MM.1S (cell line): ENCODE measurements at regions not wholly inside any gene's neighbourhood (a gene's known extent, or its start where the extent isn't known, plus 50 kb on each side); places are given as distances from the start of the nearest gene placed in this dataset.

Experiments used
- DNase-seq: peaks from one replicate; pipeline ENCODE4 v3.0.0-alpha.2; 2015
- H2AFZ ChIP-seq: fragments of 300-600 bp; sonication (generic); 2 replicates; pipeline ENCODE4 v1.6.0; 2016; ENCODE audit warnings: antibody characterized with exemption, low read length
- H3F3A ChIP-seq: fragments of 300-600 bp; sonication (generic); 2 replicates; pipeline ENCODE4 v1.6.1; 2016; ENCODE audit warnings: mild to moderate bottlenecking, antibody characterized with exemption, low read length, moderate library complexity, mixed read lengths; ENCODE audit not compliant: insufficient read depth
- H3K27ac ChIP-seq: fragments of 300-600 bp; sonication (generic); 2 replicates; pipeline ENCODE4 v1.5.1; 2016; ENCODE audit warnings: mild to moderate bottlenecking, low read length
- H3K27me3 ChIP-seq: fragments of 300-600 bp; sonication (generic); replicated peaks from 2 replicates; pipeline ENCODE4 v1.6.0; 2016; ENCODE audit warnings: low read length; ENCODE audit not compliant: insufficient read depth
- H3K36me3 ChIP-seq: fragments of 300-600 bp; sonication (generic); replicated peaks from 2 replicates; pipeline ENCODE4 v1.6.1; 2016; ENCODE audit warnings: mild to moderate bottlenecking, low read length, mixed read lengths; ENCODE audit not compliant: insufficient read depth
- H3K4me1 ChIP-seq: fragments of 300-600 bp; sonication (generic); 2 replicates; pipeline ENCODE4 v1.6.1; 2016; ENCODE audit warnings: low read length, mixed read lengths
- H3K4me2 ChIP-seq: fragments of 300-600 bp; sonication (generic); 2 replicates; pipeline ENCODE4 v1.6.0; 2016; ENCODE audit warnings: low read depth, low read length
- H3K4me3 ChIP-seq: fragments of 300-600 bp; sonication (generic); 2 replicates; pipeline ENCODE4 v1.5.1; 2016; ENCODE audit warnings: low read length, mixed read lengths
- H3K79me2 ChIP-seq: fragments of 300-600 bp; sonication (generic); 2 replicates; pipeline ENCODE4 v1.6.1; 2016; ENCODE audit warnings: mixed run types, low read length, mixed read lengths
- H3K9ac ChIP-seq: fragments of 300-600 bp; sonication (generic); 2 replicates; pipeline ENCODE4 v1.6.1; 2016; ENCODE audit warnings: low read length, mixed read lengths
- H3K9me2 ChIP-seq: fragments of 300-600 bp; sonication (generic); replicated peaks from 2 replicates; pipeline ENCODE4 v1.6.1; 2016; ENCODE audit warnings: mild to moderate bottlenecking, low read length, mixed read lengths; ENCODE audit not compliant: insufficient read depth
- H3K9me3 ChIP-seq: fragments of 300-600 bp; sonication (generic); replicated peaks from 2 replicates; pipeline ENCODE4 v1.6.1; 2016; ENCODE audit warnings: mild to moderate bottlenecking, low read length, mixed read lengths; ENCODE audit not compliant: insufficient read depth
- H4K20me1 ChIP-seq: fragments of 300-600 bp; sonication (generic); 2 replicates; pipeline ENCODE4 v1.6.1; 2016; ENCODE audit warnings: mild to moderate bottlenecking, low read length, moderate library complexity, mixed read lengths; ENCODE audit not compliant: insufficient read depth
- EZH2 ChIP-seq: fragments of 300-600 bp; sonication (generic); optimal IDR thresholded peaks from 2 replicates; pipeline ENCODE3; 2017; ENCODE audit warnings: low read depth, mild to moderate bottlenecking, antibody characterized with exemption, low read length, mixed read lengths
- EZH2phosphoT487 ChIP-seq: fragments of 300-600 bp; sonication (generic); IDR thresholded peaks from 2 replicates; pipeline ENCODE4 v1.6.1; 2018; ENCODE audit warnings: antibody characterized with exemption, low read length
- TF ChIP-seq, protein P1 (sequence below): fragments of 300-600 bp; sonication (generic); IDR thresholded peaks from 2 replicates; pipeline ENCODE4 v1.5.1; 2016; ENCODE audit warnings: antibody characterized with exemption, low read length, mixed read lengths

DNA sequence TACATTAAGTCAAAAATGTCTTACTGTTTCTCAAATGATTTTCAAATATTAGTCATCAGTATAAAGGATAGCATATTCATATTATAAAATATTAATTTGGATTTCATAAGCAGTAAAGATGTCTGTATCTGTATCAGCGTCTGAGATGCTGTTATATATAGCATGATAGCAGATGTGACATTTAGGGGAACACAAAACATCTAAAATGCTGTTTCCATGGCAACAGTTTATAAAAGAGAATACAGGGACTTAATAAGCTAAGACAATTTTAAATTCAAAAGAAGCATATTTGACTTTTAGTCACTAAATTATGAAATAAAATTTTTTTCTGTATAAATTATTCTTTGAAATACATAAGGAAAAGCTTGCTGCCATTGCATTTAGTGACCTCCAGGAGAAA is 432.2 kb downstream of the PDGFC start:
- no peak for DNase-seq
- TF ChIP-seq EZH2 (no peak), EZH2phosphoT487 (no peak)
- TF ChIP-seq, protein P1, sequence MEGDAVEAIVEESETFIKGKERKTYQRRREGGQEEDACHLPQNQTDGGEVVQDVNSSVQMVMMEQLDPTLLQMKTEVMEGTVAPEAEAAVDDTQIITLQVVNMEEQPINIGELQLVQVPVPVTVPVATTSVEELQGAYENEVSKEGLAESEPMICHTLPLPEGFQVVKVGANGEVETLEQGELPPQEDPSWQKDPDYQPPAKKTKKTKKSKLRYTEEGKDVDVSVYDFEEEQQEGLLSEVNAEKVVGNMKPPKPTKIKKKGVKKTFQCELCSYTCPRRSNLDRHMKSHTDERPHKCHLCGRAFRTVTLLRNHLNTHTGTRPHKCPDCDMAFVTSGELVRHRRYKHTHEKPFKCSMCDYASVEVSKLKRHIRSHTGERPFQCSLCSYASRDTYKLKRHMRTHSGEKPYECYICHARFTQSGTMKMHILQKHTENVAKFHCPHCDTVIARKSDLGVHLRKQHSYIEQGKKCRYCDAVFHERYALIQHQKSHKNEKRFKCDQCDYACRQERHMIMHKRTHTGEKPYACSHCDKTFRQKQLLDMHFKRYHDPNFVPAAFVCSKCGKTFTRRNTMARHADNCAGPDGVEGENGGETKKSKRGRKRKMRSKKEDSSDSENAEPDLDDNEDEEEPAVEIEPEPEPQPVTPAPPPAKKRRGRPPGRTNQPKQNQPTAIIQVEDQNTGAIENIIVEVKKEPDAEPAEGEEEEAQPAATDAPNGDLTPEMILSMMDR, result no peak
- no peak overlapping the region for H3K4me3 ChIP-seq

GRCh38 chr4:156538651-156539257 is 432.8 kb downstream of the PDGFC start:
- Histone ChIP-seq H3K4me2 (no peak overlapping the region), H3K4me1 (no peaks in the 10 kb centered on the region), H3K4me3 (no peak overlapping the region), H4K20me1 (no peaks in the 10 kb centered on the region), H3F3A (no peaks in the 10 kb centered on the region), H3K27ac (no peak overlapping the region), H3K79me2 (no peaks in the 10 kb centered on the region), H3K36me3 (no peaks in the 10 kb centered on the region), H2AFZ (no peak overlapping the region), H3K9me2 (no peaks in the 10 kb centered on the region), H3K9ac (no peak overlapping the region), H3K9me3 (no peaks in the 10 kb centered on the region), H3K27me3 (no peaks in the 10 kb centered on the region)
- TF ChIP-seq EZH2, result no peak
- TF ChIP-seq, protein P1, result no peak
- no peak for TF ChIP-seq EZH2phosphoT487
- no peak for DNase-seq

More for the DNA sequence above, 432.2 kb downstream of the PDGFC start:
- no peaks in the 10 kb centered on the region for H3K9me2 ChIP-seq
- no peaks in the 10 kb centered on the region for H3F3A ChIP-seq
- H3K9me3 ChIP-seq, result no peaks in the 10 kb centered on the region
- H3K36me3 ChIP-seq, result no peaks in the 10 kb centered on the region
- no peaks in the 10 kb centered on the region for H3K79me2 ChIP-seq
- no peak overlapping the region for H3K4me2 ChIP-seq
- H3K4me1 ChIP-seq, result no peaks in the 10 kb centered on the region
- H4K20me1 ChIP-seq, result no peaks in the 10 kb centered on the region
- no peak overlapping the region for H2AFZ ChIP-seq
- H3K9ac ChIP-seq, result no peak overlapping the region
- H3K27ac ChIP-seq, result no peak overlapping the region
- no peaks in the 10 kb centered on the region for H3K27me3 ChIP-seq

DNA sequence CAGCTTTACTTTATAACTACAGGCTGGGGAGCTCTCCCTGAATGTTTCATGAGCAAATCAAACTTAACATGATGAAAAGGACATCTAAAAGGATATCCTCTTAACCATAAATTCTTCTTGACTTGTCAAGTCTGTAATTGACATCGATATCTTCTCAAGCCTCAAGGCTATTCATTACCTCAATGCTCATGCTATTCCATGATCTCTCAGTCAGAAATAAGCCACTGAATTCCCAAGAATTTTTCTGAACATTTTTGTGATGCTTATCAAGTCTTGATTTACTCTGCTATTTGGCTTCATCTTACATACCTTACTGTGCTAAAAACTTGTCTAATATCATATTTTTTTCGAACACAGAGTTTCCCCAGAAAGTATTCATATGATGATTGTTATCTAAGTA is 433.4 kb downstream of the PDGFC start:
- Histone ChIP-seq H4K20me1 (no peaks in the 10 kb centered on the region), H3K27me3 (no peaks in the 10 kb centered on the region), H3K4me1 (no peaks in the 10 kb centered on the region), H3K4me3 (no peak overlapping the region), H3K4me2 (no peak overlapping the region), H2AFZ (no peak overlapping the region), H3K79me2 (no peaks in the 10 kb centered on the region), H3F3A (no peaks in the 10 kb centered on the region), H3K9ac (no peak overlapping the region), H3K9me3 (no peaks in the 10 kb centered on the region), H3K9me2 (no peaks in the 10 kb centered on the region), H3K36me3 (no peaks in the 10 kb centered on the region), H3K27ac (no peak overlapping the region)
- TF ChIP-seq EZH2 (no peak), EZH2phosphoT487 (no peak)
- TF ChIP-seq, protein P1, result no peak
- DNase-seq, result no peak
